ENCODE measurements at regions not wholly inside any gene's neighbourhood (a gene's known extent, or its start where the extent isn't known, plus 50 kb on each side); places are given as distances from the start of the nearest gene placed in this dataset.

- Mint-ChIP-seq H3K9me3 (ENCODE audit: unreplicated experiment) (peaks cover 20% of the 10 kb centered on the region), H3K27me3 (ENCODE audit: insufficient read depth, unreplicated experiment) (no peaks in the 10 kb centered on the region), H3K4me3 (ENCODE audit: unreplicated experiment) (no peak overlapping the region), H3K4me1 (ENCODE audit: low read depth, unreplicated experiment) (no peaks in the 10 kb centered on the region), H3K27ac (ENCODE audit: unreplicated experiment) (no peak overlapping the region), H3K36me3 (ENCODE audit: insufficient read depth, unreplicated experiment) (no peaks in the 10 kb centered on the region)
- peaks cover 13% of the 10 kb centered on the region for H3K9me3 ChIP-seq
- no peak for DNase-seq
- ChIA-PET CTCF (no interaction called here), POLR2A (no interaction called here)
- H3K36me3 ChIP-seq (ENCODE audit: control insufficient read depth, insufficient read depth, low read length), result no peaks in the 10 kb centered on the region
- no TSS peak for BruUV-seq (replicated peaks)
- H3K27me3 ChIP-seq (replicated peaks; ENCODE audit: control insufficient read depth, insufficient read depth, low read length), result no peaks in the 10 kb centered on the region
- intact Hi-C loops (cut with micrococcal nuclease; ENCODE audit: unreplicated experiment), result no loop called here
- no peak overlapping the region for H3K4me3 ChIP-seq (ENCODE audit: low read depth, low read length)
- H3K4me1 ChIP-seq, result no peaks in the 10 kb centered on the region
- TF ChIP-seq CTCF (IDR thresholded peaks at IDR 0.05; ENCODE audit: insufficient read depth in 1 of 2, low read depth in 1 of 2, low read length in 1 of 2, severe bottlenecking in 1 of 2, unreplicated experiment in 1 of 2), result no peak
Measured at GRCh38 chr10:34029455-34029854, 695.0 kb upstream of the NRP1 start.

GRCh38 chr10:34028936-34029335 lies 694.5 kb upstream of the NRP1 start:
- Mint-ChIP-seq H3K4me1 (ENCODE audit: low read depth, unreplicated experiment) (no peaks in the 10 kb centered on the region), H3K9me3 (ENCODE audit: unreplicated experiment) (peaks cover 20% of the 10 kb centered on the region), H3K27ac (ENCODE audit: unreplicated experiment) (no peak overlapping the region), H3K36me3 (ENCODE audit: insufficient read depth, unreplicated experiment) (no peaks in the 10 kb centered on the region), H3K4me3 (ENCODE audit: unreplicated experiment) (no peak overlapping the region), H3K27me3 (ENCODE audit: insufficient read depth, unreplicated experiment) (no peaks in the 10 kb centered on the region)
- H3K27me3 ChIP-seq (replicated peaks; ENCODE audit: control insufficient read depth, insufficient read depth, low read length), result no peaks in the 10 kb centered on the region
- CTCF ChIA-PET, result no interaction called here
- no peak for DNase-seq
- no peak for TF ChIP-seq CTCF (IDR thresholded peaks at IDR 0.05; ENCODE audit: insufficient read depth in 1 of 2, low read depth in 1 of 2, low read length in 1 of 2, severe bottlenecking in 1 of 2, unreplicated experiment in 1 of 2)
- peaks cover 9% of the 10 kb centered on the region for H3K9me3 ChIP-seq
- BruUV-seq (replicated peaks), result no TSS peak
- H3K4me3 ChIP-seq (ENCODE audit: low read depth, low read length), result no peak overlapping the region
- H3K4me1 ChIP-seq, result no peaks in the 10 kb centered on the region
- POLR2A ChIA-PET, result no interaction called here
- intact Hi-C loops (cut with micrococcal nuclease; ENCODE audit: unreplicated experiment), result no loop called here
- H3K36me3 ChIP-seq (ENCODE audit: control insufficient read depth, insufficient read depth, low read length), result no peaks in the 10 kb centered on the region

- H3K9me3 ChIP-seq, result peaks cover 9% of the 10 kb centered on the region
- H3K27me3 Mint-ChIP-seq (ENCODE audit: insufficient read depth, unreplicated experiment), result no peaks in the 10 kb centered on the region
- H3K4me1 ChIP-seq, result no peaks in the 10 kb centered on the region
- H3K4me1 Mint-ChIP-seq (ENCODE audit: low read depth, unreplicated experiment), result no peaks in the 10 kb centered on the region
- no peaks in the 10 kb centered on the region for H3K27me3 ChIP-seq (replicated peaks; ENCODE audit: control insufficient read depth, insufficient read depth, low read length)
- no peak overlapping the region for H3K4me3 Mint-ChIP-seq (ENCODE audit: unreplicated experiment)
- H3K9me3 Mint-ChIP-seq (ENCODE audit: unreplicated experiment), result peaks cover 20% of the 10 kb centered on the region
- no peak overlapping the region for H3K27ac Mint-ChIP-seq (ENCODE audit: unreplicated experiment)
- H3K36me3 Mint-ChIP-seq (ENCODE audit: insufficient read depth, unreplicated experiment), result no peaks in the 10 kb centered on the region
- intact Hi-C loops (cut with micrococcal nuclease; ENCODE audit: unreplicated experiment), result no loop called here
- BruUV-seq (replicated peaks), result no TSS peak
- no peak overlapping the region for H3K4me3 ChIP-seq (ENCODE audit: low read depth, low read length)
- peak in 1 of 2 experiments; percentile 18 for TF ChIP-seq CTCF (IDR thresholded peaks at IDR 0.05; ENCODE audit: insufficient read depth in 1 of 2, low read depth in 1 of 2, low read length in 1 of 2, severe bottlenecking in 1 of 2, unreplicated experiment in 1 of 2)
- ChIA-PET CTCF (no interaction called here), POLR2A (no interaction called here)
- no peaks in the 10 kb centered on the region for H3K36me3 ChIP-seq (ENCODE audit: control insufficient read depth, insufficient read depth, low read length)
- peak in 1 of 2 experiments; percentile 15 for DNase-seq
Measured at GRCh38 chr10:34024693-34025425, 690.4 kb upstream of the NRP1 start.

Data from Caco-2 (cell line).